ENCODE measurements at regions not wholly inside any gene's neighbourhood (a gene's known extent, or its start where the extent isn't known, plus 50 kb on each side); places are given as distances from the start of the nearest gene placed in this dataset.

- TF ChIP-seq, protein P1, sequence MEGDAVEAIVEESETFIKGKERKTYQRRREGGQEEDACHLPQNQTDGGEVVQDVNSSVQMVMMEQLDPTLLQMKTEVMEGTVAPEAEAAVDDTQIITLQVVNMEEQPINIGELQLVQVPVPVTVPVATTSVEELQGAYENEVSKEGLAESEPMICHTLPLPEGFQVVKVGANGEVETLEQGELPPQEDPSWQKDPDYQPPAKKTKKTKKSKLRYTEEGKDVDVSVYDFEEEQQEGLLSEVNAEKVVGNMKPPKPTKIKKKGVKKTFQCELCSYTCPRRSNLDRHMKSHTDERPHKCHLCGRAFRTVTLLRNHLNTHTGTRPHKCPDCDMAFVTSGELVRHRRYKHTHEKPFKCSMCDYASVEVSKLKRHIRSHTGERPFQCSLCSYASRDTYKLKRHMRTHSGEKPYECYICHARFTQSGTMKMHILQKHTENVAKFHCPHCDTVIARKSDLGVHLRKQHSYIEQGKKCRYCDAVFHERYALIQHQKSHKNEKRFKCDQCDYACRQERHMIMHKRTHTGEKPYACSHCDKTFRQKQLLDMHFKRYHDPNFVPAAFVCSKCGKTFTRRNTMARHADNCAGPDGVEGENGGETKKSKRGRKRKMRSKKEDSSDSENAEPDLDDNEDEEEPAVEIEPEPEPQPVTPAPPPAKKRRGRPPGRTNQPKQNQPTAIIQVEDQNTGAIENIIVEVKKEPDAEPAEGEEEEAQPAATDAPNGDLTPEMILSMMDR (IDR thresholded peaks at IDR 0.05), result no peak
- TF ChIP-seq, protein P2, sequence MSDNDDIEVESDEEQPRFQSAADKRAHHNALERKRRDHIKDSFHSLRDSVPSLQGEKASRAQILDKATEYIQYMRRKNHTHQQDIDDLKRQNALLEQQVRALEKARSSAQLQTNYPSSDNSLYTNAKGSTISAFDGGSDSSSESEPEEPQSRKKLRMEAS (CRISPR knock-in tag; IDR thresholded peaks at IDR 0.05), result no peak
- no peak for TF ChIP-seq CBFB (CRISPR knock-in tag; IDR thresholded peaks at IDR 0.05; ENCODE audit: low read depth)
- no peak for TF ChIP-seq STAT6 (CRISPR knock-in tag; conservative IDR thresholded peaks at IDR 0.05; ENCODE audit: low read depth)
- TF ChIP-seq, protein P3, sequence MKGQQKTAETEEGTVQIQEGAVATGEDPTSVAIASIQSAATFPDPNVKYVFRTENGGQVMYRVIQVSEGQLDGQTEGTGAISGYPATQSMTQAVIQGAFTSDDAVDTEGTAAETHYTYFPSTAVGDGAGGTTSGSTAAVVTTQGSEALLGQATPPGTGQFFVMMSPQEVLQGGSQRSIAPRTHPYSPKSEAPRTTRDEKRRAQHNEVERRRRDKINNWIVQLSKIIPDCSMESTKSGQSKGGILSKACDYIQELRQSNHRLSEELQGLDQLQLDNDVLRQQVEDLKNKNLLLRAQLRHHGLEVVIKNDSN (CRISPR knock-in tag; IDR thresholded peaks at IDR 0.05), result no peak
- no peak for TF ChIP-seq SP1 (CRISPR knock-in tag; conservative IDR thresholded peaks at IDR 0.05)
- TF ChIP-seq GABPB1 (CRISPR knock-in tag; IDR thresholded peaks at IDR 0.05), result no peak
- TF ChIP-seq TEAD4 (CRISPR knock-in tag; IDR thresholded peaks at IDR 0.05), result no peak
- TF ChIP-seq NFE2L1 (CRISPR knock-in tag; IDR thresholded peaks at IDR 0.05), result no peak
- no peak for TF ChIP-seq ATF3 (CRISPR knock-in tag; conservative IDR thresholded peaks at IDR 0.05)
- no peak for TF ChIP-seq ZBTB21 (CRISPR knock-in tag; IDR thresholded peaks at IDR 0.05; ENCODE audit: borderline replicate concordance)
- no peak for TF ChIP-seq GRHL2 (CRISPR knock-in tag; IDR thresholded peaks at IDR 0.05; ENCODE audit: insufficient replicate concordance, severe bottlenecking)
Observed at GRCh38 chr1:219350172-219350931, 176.7 kb downstream of the LYPLAL1 start.
